ENCODE measurements at regions not wholly inside any gene's neighbourhood (a gene's known extent, or its start where the extent isn't known, plus 50 kb on each side); places are given as distances from the start of the nearest gene placed in this dataset.

- TF ChIP-seq, protein P1, sequence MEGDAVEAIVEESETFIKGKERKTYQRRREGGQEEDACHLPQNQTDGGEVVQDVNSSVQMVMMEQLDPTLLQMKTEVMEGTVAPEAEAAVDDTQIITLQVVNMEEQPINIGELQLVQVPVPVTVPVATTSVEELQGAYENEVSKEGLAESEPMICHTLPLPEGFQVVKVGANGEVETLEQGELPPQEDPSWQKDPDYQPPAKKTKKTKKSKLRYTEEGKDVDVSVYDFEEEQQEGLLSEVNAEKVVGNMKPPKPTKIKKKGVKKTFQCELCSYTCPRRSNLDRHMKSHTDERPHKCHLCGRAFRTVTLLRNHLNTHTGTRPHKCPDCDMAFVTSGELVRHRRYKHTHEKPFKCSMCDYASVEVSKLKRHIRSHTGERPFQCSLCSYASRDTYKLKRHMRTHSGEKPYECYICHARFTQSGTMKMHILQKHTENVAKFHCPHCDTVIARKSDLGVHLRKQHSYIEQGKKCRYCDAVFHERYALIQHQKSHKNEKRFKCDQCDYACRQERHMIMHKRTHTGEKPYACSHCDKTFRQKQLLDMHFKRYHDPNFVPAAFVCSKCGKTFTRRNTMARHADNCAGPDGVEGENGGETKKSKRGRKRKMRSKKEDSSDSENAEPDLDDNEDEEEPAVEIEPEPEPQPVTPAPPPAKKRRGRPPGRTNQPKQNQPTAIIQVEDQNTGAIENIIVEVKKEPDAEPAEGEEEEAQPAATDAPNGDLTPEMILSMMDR (IDR thresholded peaks at IDR 0.05 in 8 of 11, conservative IDR thresholded peaks at IDR 0.05 in 3 of 11), result no peak
- TF ChIP-seq POLR2AphosphoS5 (IDR thresholded peaks at IDR 0.05), result no peak
- TF ChIP-seq POLR2A (IDR thresholded peaks at IDR 0.05), result no peak
These were observed 126.6 kb upstream of the PRKCQ start for GRCh38 chr10:6706725-6707124.
